GM19463 (cell line): ENCODE measurements at regions not wholly inside any gene's neighbourhood (a gene's known extent, or its start where the extent isn't known, plus 50 kb on each side); places are given as distances from the start of the nearest gene placed in this dataset.
"Not testable (repeated sequence)": the region's sequence is repeated elsewhere in the genome, so short reads cannot be mapped to it uniquely, and the experiment has no call there.

ENCODE experiments used
- ATAC-seq: cut with Tn5 transposase; IDR thresholded peaks from one replicate; pipeline ENCODE4 v1.9.1; 2021; ENCODE audit warnings: mild to moderate bottlenecking, moderate library complexity; ENCODE audit not compliant: unreplicated experiment

DNA sequence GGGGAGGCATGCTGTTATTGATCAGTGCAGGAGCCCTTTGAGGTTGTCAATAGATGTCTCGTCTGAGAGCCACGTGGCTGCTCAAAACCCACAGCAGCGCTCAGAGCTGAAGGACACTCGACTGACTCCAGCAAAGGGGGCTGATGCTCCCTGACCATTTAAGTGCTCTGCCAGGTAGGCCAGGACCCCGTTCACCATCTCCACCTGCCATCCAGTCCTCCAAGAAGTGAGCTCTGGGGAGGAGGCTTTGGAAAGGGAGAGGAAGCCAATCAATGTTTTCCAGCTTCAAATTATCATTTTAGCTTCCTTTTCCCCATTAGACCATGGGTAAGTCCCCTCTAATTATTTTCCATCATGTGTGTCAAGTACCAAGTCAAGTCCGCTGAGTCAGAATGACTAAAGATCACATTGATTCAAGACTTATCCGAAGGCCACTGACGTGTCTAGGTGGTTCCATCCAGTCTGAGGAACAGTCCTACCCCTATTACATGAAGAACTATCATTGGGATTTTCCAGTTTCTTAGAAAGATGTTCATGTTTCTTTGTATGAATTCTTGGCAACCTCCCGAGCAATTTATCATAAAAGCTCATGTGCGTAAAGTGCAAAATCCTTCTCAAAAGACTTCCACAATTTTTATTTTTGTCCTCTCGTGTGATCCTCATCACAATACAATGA, 302.6 kb upstream of the LYZL1 start:
- no peak for ATAC-seq

GRCh38 chr10:28986856-28987255, 302.0 kb upstream of the LYZL1 start:
- ATAC-seq: no peak

DNA sequence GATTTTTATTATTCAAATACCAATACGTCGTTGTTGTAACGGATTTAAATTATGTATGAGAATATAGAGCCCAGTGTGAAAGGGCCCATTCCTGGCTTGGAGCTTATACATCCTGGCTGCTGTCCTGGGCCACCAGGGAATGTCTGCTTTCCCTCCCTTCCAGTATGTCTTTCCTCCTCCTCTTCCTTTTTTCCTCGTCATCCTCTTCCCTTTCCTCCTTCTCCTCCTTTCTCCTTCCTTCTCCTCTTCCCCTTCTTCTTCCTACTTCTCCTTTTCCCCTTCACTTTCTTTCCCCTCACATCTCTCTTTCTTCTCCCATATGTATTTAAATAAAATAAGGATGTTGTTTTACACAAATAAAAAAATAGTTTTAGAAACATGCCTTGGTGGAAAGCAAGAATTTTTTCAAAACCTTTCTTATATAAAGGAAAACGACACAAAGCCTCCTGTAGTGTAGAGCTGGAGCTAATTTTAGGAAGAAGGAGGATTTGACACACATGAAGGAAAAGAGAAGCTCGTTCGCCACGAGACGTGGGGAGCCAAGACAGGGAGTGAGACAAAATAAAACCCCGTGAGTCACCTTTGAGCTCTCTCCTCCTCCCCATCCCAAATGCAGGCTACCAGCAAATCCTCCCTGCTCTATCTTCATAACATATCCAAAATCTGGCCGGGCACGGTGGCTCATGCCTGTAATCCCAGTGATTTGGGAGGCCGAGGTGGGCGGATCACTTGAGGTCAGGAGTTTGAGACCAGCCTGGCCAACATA, 301.1 kb upstream of the LYZL1 start:
- ATAC-seq: no peak

DNA sequence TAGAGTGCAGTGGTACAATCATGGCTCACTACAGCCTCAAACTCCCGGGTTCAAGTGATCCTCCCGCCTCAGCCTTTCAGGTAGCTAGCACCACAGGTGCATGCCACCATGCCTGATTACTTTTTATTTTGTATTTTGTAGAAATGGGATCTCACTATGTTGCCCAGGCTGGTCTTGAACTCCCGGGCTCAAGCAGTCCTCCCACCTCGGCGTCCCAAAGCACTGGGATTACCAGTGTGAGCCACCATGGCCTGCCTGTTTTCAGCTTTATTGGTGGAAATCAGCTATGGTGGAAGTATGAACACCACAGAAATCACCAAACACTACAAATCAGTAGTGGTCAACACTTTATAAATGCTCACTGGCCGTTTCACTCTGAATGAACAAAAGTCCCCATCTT, 299.9 kb upstream of the LYZL1 start:
- ATAC-seq: no peak

DNA sequence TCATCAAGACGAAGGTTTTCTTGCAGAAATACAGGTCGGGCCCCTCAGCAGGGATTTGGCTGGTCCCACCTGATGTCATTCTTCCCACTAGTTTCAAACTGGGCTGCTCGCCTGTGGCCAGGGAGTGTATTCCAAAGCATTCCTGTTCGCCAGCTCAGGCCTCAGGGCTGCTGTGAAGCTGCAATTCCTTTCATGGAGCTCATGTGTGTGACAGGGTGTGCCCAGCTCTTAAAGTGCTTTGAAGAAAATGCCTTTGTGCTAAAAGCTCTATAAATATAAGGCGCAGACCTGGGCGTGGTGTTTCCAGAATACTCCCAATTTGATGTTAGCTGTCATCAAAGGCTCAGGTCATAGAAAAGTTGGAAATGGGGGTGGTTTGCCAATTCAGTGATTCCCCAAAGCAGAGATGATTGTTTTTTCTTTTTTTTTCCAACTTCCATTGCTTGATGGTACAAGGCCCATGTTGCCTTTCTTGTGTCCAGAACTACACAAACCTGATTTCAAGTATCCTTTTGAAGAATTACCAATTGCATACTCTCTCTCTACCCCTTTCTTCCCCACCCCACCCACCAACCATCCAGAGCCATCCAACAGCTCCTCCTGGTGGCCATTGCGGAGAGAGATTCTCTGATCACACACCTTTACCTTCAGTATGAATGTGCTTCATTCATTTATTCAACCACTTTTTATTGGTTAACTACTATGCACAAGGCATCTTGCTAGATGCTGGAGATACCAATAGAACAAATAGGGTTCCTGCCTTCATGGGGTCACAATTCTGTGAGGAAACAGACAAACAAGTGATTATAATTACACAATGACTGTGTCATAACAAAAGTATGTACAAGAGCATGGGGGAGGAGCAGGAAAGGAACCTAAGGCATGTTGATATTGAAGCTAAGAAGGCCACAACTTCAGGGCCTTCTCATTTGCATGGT, 297.3 kb upstream of the LYZL1 start:
- no peak for ATAC-seq

DNA sequence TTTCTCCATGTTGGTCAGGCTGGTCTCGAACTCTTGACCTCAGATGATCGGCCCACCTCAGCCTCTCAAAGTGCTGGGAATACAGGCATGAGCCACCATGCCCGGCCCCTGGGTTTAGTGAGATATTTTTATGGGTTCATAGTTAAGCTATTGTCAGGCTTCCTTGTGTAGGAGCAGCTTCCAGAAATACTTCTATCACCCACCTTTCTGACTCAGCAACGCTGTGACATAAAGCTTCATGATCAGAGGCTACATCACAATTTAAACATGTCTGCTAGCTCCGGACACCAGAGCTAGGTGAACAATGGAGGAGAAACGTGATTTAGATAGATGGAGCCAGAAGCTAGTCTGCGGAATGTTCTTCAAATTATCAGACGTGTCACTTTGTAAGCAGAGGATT, 295.8 kb upstream of the LYZL1 start:
- ATAC-seq: no peak

DNA sequence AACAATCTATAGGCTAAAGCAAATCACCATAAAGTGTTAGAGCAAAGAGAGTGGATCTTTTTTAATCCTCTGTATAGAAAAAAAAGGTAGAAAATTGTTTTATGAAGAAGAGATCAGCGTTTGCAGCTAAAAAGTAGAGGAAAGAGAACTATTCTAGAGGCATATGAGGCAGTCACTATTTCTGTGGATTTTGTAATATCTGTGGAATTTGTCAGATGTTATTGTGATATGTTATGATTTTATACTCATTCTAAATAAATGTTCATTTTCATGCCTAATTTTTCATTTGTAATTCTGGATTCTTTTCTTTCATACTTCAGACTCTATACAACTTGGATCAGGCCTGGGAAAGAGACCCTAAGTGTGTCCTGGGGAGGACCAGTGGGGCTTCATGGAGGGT, 295.0 kb upstream of the LYZL1 start:
- no peak for ATAC-seq

DNA sequence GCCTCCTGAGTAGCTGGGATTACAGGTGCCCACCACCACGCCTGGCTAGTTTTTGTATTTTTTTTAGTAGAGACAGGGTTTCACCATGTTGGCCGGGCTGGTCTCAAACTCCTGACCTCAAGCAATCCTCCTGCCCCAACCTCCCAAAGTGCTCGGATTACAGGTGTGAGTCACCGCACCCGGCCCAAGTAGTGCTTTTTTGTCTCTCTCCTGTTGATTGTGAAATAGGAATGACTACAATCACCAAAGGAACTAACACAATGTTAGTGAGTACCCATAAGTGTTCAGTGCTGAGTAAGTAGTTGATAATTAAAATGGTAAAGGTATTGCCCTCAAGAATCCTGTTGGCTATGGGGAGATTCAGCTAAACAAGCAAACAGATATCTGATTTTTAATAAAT, 294.1 kb upstream of the LYZL1 start:
- ATAC-seq: not testable (repeated sequence)

GRCh38 chr10:28995497-28995896, 293.4 kb upstream of the LYZL1 start:
- ATAC-seq: no peak

DNA sequence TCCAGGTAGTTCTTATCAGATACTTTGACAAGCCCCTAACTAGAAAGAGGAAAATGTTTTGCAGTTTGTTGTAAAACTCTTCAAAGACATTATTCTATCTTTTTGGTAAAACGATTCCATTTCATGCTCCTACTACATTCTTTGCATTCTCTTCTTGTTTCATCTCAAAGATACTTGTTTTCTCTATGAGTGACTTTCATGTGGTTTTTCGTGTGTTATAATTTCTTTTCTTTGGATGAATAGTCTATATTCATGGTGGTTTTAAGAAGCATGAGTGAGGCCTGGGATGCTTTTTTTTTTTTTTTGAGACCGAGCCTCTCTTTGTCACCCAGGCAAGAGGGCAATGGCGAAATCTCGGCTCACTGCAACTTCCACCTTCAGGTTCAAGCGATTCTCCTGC, 292.5 kb upstream of the LYZL1 start:
- ATAC-seq: no peak

DNA sequence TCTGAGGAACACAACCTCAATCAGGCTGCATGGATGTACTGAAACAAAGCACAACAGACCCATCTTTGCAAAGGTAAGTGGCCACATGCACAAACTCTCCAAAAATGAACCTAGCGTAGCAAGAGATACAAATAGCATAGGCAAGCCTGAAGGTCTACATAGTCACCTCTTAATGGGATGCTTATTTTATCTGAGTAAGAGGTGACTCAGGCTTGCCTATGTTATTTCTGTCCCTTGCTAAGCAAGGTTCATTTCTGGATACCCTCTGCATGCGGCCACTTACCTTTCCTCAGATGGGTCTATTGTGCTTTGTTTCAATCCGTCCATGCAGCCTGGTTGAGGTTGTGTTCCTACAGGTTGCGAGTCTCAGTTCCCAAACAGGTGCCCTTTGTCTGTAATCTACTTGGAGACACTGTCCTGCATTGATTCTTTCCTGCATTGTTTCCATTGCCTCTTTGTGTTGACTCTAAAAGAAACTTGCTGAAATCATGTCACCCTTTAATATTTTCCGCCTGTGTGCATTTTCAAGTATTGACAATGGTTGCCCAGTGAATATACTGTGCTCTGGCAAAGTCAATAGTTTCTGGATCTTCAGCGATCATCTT, 291.8 kb upstream of the LYZL1 start:
- no peak for ATAC-seq

DNA sequence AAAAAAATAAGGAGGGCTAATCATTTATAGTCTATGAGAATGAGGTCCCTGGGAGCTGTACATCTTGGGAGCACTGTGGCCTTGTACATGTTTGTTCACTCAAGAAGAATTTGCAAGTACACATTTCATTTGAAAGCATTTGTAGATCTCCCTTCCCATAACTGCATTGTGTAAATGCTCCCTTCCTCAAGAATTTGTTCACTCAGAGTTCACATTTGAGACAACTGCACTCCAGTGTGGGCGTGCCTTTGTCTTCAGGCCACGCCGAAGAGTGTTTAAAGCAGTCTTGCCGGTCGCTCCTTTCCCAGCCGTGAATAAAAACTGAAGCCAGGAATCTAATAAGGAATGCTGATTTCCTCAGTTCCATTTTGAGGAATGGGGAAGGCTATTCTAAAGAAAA, 291.1 kb upstream of the LYZL1 start:
- ATAC-seq: no peak

GRCh38 chr10:29001801-29002200, 287.1 kb upstream of the LYZL1 start:
- no peak for ATAC-seq

DNA sequence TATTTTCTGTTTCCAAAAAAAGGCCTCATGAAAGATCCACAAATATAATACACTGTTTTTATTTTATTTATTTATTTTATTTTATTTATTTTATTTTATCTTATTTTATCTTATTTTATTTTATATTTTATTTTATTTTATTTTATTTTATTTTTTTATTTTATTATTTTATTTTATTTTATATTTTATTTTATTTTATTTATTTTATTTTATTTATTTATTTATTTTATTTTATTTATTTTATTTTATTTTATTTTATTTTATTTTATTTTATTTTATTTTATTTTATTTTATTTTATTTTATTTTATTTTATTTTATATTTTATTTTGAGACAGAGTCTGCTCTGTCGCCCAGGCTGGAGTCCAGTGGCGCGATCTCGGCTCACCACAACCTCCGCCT, 285.9 kb upstream of the LYZL1 start:
- ATAC-seq: not testable (repeated sequence)

- ATAC-seq: no peak
Measured at GRCh38 chr10:29005988-29006387, 282.9 kb upstream of the LYZL1 start.

DNA sequence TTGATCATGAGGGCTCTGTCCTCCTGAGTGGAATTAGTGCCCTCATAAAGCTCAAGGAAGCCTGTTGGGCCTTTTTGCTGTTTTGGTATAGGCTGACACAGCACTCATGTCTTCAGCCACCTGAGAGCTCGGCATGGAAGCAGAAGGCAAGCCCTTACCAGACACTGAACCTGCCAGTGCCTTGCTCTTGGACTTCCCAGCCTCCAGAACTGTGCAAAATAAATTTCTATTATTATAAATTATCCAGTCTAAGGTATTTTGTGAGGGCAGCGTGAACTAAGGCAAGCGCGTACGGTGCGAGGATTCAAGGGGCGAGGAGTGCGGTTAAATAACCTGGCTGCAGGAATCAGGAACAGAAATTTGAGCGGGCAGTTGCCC, 281.5 kb upstream of the LYZL1 start:
- no peak for ATAC-seq

GRCh38 chr10:29007748-29008610, 280.9 kb upstream of the LYZL1 start:
- ATAC-seq: no peak

GRCh38 chr10:29009464-29009863, 279.4 kb upstream of the LYZL1 start:
- ATAC-seq: no peak

DNA sequence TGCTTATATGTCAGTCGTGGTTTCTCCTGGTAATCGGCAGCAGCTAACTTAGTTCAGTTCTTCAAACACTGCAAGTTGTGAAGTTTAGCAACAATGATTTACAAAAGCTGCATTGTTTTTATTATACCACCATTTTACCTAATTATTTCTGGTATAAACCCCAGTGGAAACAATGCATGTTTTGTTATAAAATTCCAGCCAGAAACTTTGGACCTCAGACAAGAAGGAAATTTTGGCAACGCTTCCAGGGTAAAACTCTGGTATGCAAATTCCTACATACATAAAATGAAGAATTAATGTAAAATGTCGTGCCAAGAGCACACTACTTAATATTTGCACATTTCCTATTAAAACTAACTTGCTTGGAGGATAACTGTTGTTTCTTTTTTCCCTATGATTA, 277.4 kb upstream of the LYZL1 start:
- ATAC-seq: no peak

- ATAC-seq: no peak
Measured at GRCh38 chr10:29012926-29013554, 275.8 kb upstream of the LYZL1 start.
